Smooth muscle cell (in vitro differentiated cells): ENCODE measurements at regions not wholly inside any gene's neighbourhood (a gene's known extent, or its start where the extent isn't known, plus 50 kb on each side); places are given as distances from the start of the nearest gene placed in this dataset.

Source experiments
- DNase-seq: peaks from one replicate; lab custom pipeline; 2025; ENCODE audit not compliant: unreplicated experiment; lab: John Stamatoyannopoulos, UW
- H2AFZ ChIP-seq: fragments of 200-600 bp; sonication (generic); 2 replicates; pipeline ENCODE4 v1.6.0; 2016; ENCODE audit warnings: antibody characterized with exemption, low read depth, mild to moderate bottlenecking
- H3F3A ChIP-seq: fragments of 200-600 bp; sonication (generic); 2 replicates; pipeline ENCODE4 v1.6.0; 2017; ENCODE audit warnings: antibody characterized with exemption, low read depth
- H3K27ac ChIP-seq: fragments of 200-600 bp; sonication (generic); 2 replicates; pipeline ENCODE4 v1.5.1; 2016; ENCODE audit warnings: low read depth, mild to moderate bottlenecking
- H3K27me3 ChIP-seq: fragments of 200-600 bp; sonication (generic); 2 replicates; pipeline ENCODE4 v1.6.1; 2016; ENCODE audit warnings: low read depth, mild to moderate bottlenecking
- H3K36me3 ChIP-seq: fragments of 200-600 bp; sonication (generic); 2 replicates; pipeline ENCODE4 v1.5.1; 2016; ENCODE audit warnings: low read depth
- H3K4me1 ChIP-seq: fragments of 200-600 bp; sonication (generic); 2 replicates; pipeline ENCODE4 v1.5.1; 2016; ENCODE audit warnings: low read depth
- H3K4me2 ChIP-seq: fragments of 200-600 bp; sonication (generic); 2 replicates; pipeline ENCODE4 v1.6.0; 2016; ENCODE audit warnings: mild to moderate bottlenecking
- H3K4me3 ChIP-seq: fragments of 200-600 bp; sonication (generic); 2 replicates; pipeline ENCODE4 v1.5.1; 2016; ENCODE audit warnings: mild to moderate bottlenecking
- H3K79me2 ChIP-seq: fragments of 200-600 bp; sonication (generic); 2 replicates; pipeline ENCODE4 v1.6.0; 2016; ENCODE audit warnings: low read depth, mild to moderate bottlenecking
- H3K9ac ChIP-seq: fragments of 200-600 bp; sonication (generic); 2 replicates; pipeline ENCODE4 v1.6.0; 2016; ENCODE audit warnings: low read depth
- H3K9me3 ChIP-seq: fragments of 200-600 bp; sonication (generic); replicated peaks from 2 replicates; pipeline ENCODE4 v1.5.1; 2016; ENCODE audit warnings: low read depth
- H4K20me1 ChIP-seq: fragments of 200-600 bp; sonication (generic); 2 replicates; pipeline ENCODE4 v1.6.0; 2016; ENCODE audit warnings: low read depth
- CTCF ChIP-seq: fragments of 200-600 bp; sonication (generic); IDR thresholded peaks from 2 replicates; pipeline ENCODE4 v1.5.1; 2017; ENCODE audit warnings: borderline replicate concordance, mild to moderate bottlenecking, antibody characterized with exemption; ENCODE audit not compliant: insufficient read depth, poor library complexity, severe bottlenecking
- WGBS: methylation state at CpG from one replicate; pipeline ENCODE4 v1.1.7; 2016; ENCODE audit warnings: low lambda C conversion rate; 5-methylcytosine and 5-hydroxymethylcytosine counted together

DNA sequence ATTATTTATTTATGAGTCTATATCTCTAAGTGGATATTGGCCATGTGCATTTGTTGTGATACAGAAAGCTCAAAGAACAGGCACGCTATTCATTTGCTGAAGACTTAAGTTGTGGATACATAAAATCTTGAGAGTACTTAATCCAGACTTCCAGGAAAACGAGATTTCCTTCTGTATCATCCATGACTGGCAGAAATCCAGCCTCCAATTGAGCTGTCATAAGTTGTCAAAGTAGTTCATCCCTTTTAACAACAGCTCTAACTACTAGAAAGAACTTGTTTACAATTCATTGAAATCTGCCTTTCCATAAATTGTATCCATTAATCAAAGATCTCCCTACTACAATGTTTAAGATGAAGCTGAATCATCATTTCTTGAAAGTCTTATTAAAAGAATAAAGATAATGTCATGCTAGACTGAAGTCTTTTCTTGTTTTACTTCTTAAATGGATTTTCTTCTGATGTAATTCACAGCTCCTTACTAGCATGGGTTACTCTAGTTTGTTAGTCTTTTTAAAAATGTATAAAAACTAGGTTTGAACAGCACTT lies 447.3 kb upstream of the CITED2 start:
- 13% methylated on average over 2 of the region's 2 CpGs for WGBS
- Histone ChIP-seq H4K20me1 (no peaks in the 10 kb centered on the region), H3K27ac (peak overlapping the region; percentile 76), H3K4me2 (peak overlapping the region; percentile 56), H3K79me2 (no peaks in the 10 kb centered on the region), H3F3A (peaks cover 10% of the 10 kb centered on the region), H3K27me3 (no peaks in the 10 kb centered on the region), H3K4me3 (no peak overlapping the region), H3K36me3 (no peaks in the 10 kb centered on the region), H3K4me1 (no peaks in the 10 kb centered on the region), H2AFZ (no peak overlapping the region), H3K9me3 (no peaks in the 10 kb centered on the region), H3K9ac (no peak overlapping the region)
- no peak for TF ChIP-seq CTCF
- DNase-seq: no peak

GRCh38 chr6:139820210-139820609 lies 445.8 kb upstream of the CITED2 start:
- DNase-seq: no peak
- Histone ChIP-seq H3K4me3 (no peak overlapping the region), H3K27me3 (no peaks in the 10 kb centered on the region), H3K79me2 (no peaks in the 10 kb centered on the region), H3K4me1 (no peaks in the 10 kb centered on the region), H3K4me2 (peak overlapping the region; percentile 56), H4K20me1 (no peaks in the 10 kb centered on the region), H3F3A (peaks cover 10% of the 10 kb centered on the region), H3K9ac (no peak overlapping the region), H3K9me3 (no peaks in the 10 kb centered on the region), H2AFZ (no peak overlapping the region), H3K36me3 (no peaks in the 10 kb centered on the region), H3K27ac (peak overlapping the region; percentile 76)
- WGBS: 86% methylated on average over 1 of the region's 1 CpG
- TF ChIP-seq CTCF: no peak

GRCh38 chr6:139819776-139820175 lies 445.3 kb upstream of the CITED2 start:
- no peaks in the 10 kb centered on the region for H3K9me3 ChIP-seq
- TF ChIP-seq CTCF: no peak

GRCh38 chr6:139812939-139813338 lies 438.5 kb upstream of the CITED2 start:
- no peak overlapping the region for H3K4me2 ChIP-seq
- no peak overlapping the region for H3K4me3 ChIP-seq
- no peak overlapping the region for H3K27ac ChIP-seq

More at GRCh38 chr6:139819776-139820175, 445.3 kb upstream of the CITED2 start:
- 81% methylated on average over 4 of the region's 4 CpGs for WGBS
- H3K4me2 ChIP-seq: peak overlapping the region; percentile 56
- no peaks in the 10 kb centered on the region for H3K27me3 ChIP-seq
- DNase-seq: no peak
- H2AFZ ChIP-seq: no peak overlapping the region
- H3K9ac ChIP-seq: no peak overlapping the region
- H3K4me3 ChIP-seq: no peak overlapping the region
- no peaks in the 10 kb centered on the region for H3K79me2 ChIP-seq
- no peaks in the 10 kb centered on the region for H3K4me1 ChIP-seq
- H4K20me1 ChIP-seq: no peaks in the 10 kb centered on the region
- no peaks in the 10 kb centered on the region for H3K36me3 ChIP-seq
- H3K27ac ChIP-seq: peak overlapping the region; percentile 76
- H3F3A ChIP-seq: peaks cover 10% of the 10 kb centered on the region

More at GRCh38 chr6:139812939-139813338, 438.5 kb upstream of the CITED2 start:
- Histone ChIP-seq H4K20me1 (no peaks in the 10 kb centered on the region), H3K27me3 (no peaks in the 10 kb centered on the region), H3K9ac (no peak overlapping the region), H3K79me2 (no peaks in the 10 kb centered on the region), H3K9me3 (no peaks in the 10 kb centered on the region), H2AFZ (no peak overlapping the region), H3K36me3 (no peaks in the 10 kb centered on the region), H3K4me1 (no peaks in the 10 kb centered on the region), H3F3A (no peaks in the 10 kb centered on the region)
- TF ChIP-seq CTCF: no peak
- whole genome bisulfite sequencing: 97% methylated on average over 3 of the region's 3 CpGs
- no peak for DNase-seq
